ENCODE measurements at regions not wholly inside any gene's neighbourhood (a gene's known extent, or its start where the extent isn't known, plus 50 kb on each side); places are given as distances from the start of the nearest gene placed in this dataset.
"Not testable (repeated sequence)": the region's sequence is repeated elsewhere in the genome, so short reads cannot be mapped to it uniquely, and the experiment has no call there.

- DNase-seq (ENCODE audit: low read depth in 2 of 2): no peak
Observed at GRCh38 chr7:20839196-20839735, 52.6 kb upstream of the SP8 start.

GRCh38 chr7:20839987-20840386, 53.3 kb upstream of the SP8 start:
- no peak for DNase-seq (ENCODE audit: low read depth in 2 of 2)

- no peak for DNase-seq (ENCODE audit: low read depth in 2 of 2)
Observed at GRCh38 chr7:20846791-20847190, 60.1 kb upstream of the SP8 start.

GRCh38 chr7:20858951-20859350, 72.3 kb upstream of the SP8 start:
- DNase-seq (ENCODE audit: low read depth in 2 of 2): no peak

- DNase-seq (ENCODE audit: low read depth in 2 of 2): no peak
Observed at GRCh38 chr7:20861468-20861867, 74.8 kb upstream of the SP8 start.

- DNase-seq (ENCODE audit: low read depth in 2 of 2): no peak
Observed at GRCh38 chr7:20862554-20862953, 75.9 kb upstream of the SP8 start.

GRCh38 chr7:20864221-20864620, 77.5 kb upstream of the SP8 start:
- DNase-seq (ENCODE audit: low read depth in 2 of 2): no peak

- DNase-seq (ENCODE audit: low read depth in 2 of 2): no peak
Observed at GRCh38 chr7:20865684-20866083, 79.0 kb upstream of the SP8 start.

- DNase-seq (ENCODE audit: low read depth in 2 of 2): no peak
Observed at GRCh38 chr7:20870977-20871376, 84.3 kb upstream of the SP8 start.

- no peak for DNase-seq (ENCODE audit: low read depth in 2 of 2)
Observed at GRCh38 chr7:20892776-20893175, 106.1 kb upstream of the SP8 start.

GRCh38 chr7:20894806-20895205, 108.1 kb upstream of the SP8 start:
- DNase-seq (ENCODE audit: low read depth in 2 of 2): no peak

GRCh38 chr7:20895563-20895962, 108.9 kb upstream of the SP8 start:
- DNase-seq (ENCODE audit: low read depth in 2 of 2): no peak

- no peak for DNase-seq (ENCODE audit: low read depth in 2 of 2)
Observed at GRCh38 chr7:20896996-20897395, 110.3 kb upstream of the SP8 start.

- DNase-seq (ENCODE audit: low read depth in 2 of 2): no peak
Observed at GRCh38 chr7:20906801-20907453, 120.2 kb upstream of the SP8 start.

- no peak for DNase-seq (ENCODE audit: low read depth in 2 of 2)
Observed at GRCh38 chr7:20911081-20911480, 124.4 kb upstream of the SP8 start.

- DNase-seq (ENCODE audit: low read depth in 2 of 2): no peak
Observed at GRCh38 chr7:20913853-20914252, 127.2 kb upstream of the SP8 start.

GRCh38 chr7:20916311-20916710, 129.6 kb upstream of the SP8 start:
- no peak for DNase-seq (ENCODE audit: low read depth in 2 of 2)

GRCh38 chr7:20917603-20918002, 130.9 kb upstream of the SP8 start:
- DNase-seq (ENCODE audit: low read depth in 2 of 2): no peak

GRCh38 chr7:20918156-20918555, 131.5 kb upstream of the SP8 start:
- DNase-seq (ENCODE audit: low read depth in 2 of 2): no peak

GRCh38 chr7:20927178-20927577, 140.5 kb upstream of the SP8 start:
- not testable (repeated sequence) for DNase-seq (ENCODE audit: low read depth in 2 of 2)

GRCh38 chr7:20927976-20928375, 141.3 kb upstream of the SP8 start:
- DNase-seq (ENCODE audit: low read depth in 2 of 2): no peak

- no peak for DNase-seq (ENCODE audit: low read depth in 2 of 2)
Observed at GRCh38 chr7:20929199-20929598, 142.5 kb upstream of the SP8 start.

GRCh38 chr7:20931739-20932138, 145.1 kb upstream of the SP8 start:
- no peak for DNase-seq (ENCODE audit: low read depth in 2 of 2)

All from stimulated activated CD8-positive, alpha-beta memory T cell treated with anti-CD3 and anti-CD28 coated beads, Interleukin-2, amount 100 ng/mL, for 48 hours (primary cell).